ENCODE measurements at regions not wholly inside any gene's neighbourhood (a gene's known extent, or its start where the extent isn't known, plus 50 kb on each side); places are given as distances from the start of the nearest gene placed in this dataset.

DNA sequence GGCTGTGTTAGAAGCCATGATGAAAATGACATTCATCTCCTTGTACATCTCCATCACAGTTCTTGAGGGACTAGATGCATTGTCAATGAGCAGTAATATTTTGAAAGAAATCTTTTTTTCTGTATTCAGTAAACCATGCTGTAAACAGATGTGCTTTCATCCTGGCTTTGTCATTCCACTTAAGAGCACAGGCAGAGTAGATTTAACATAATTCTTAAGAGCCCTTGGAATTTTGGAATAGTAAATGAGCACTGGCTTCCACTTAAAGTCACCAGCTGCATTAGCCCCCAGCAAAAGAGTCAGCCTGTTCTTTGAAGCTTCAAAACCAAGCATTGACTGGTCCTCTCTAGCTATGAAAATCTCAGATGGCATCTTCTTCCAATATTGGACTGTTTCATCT, 197.8 kb upstream of the HDDC2 start:
- H3K27me3 ChIP-seq (ENCODE audit: low read length), result no peaks in the 10 kb centered on the region
- H3K36me3 ChIP-seq (ENCODE audit: low read length), result no peaks in the 10 kb centered on the region
- H4K20me1 ChIP-seq (ENCODE audit: low read depth, low read length), result no peaks in the 10 kb centered on the region
- no peaks in the 10 kb centered on the region for H3K9me2 ChIP-seq (replicated peaks; ENCODE audit: insufficient read depth, low read length)
- H3K79me2 ChIP-seq (ENCODE audit: insufficient read depth, low read length), result no peaks in the 10 kb centered on the region
- H3K4me3 ChIP-seq (ENCODE audit: insufficient read depth, low read length, poor library complexity, severe bottlenecking), result no peak overlapping the region
- H2AFZ ChIP-seq (ENCODE audit: low read depth, low read length, severe bottlenecking), result no peak overlapping the region
- no peaks in the 10 kb centered on the region for H3F3A ChIP-seq (ENCODE audit: insufficient read depth)
- H3K9me3 ChIP-seq (ENCODE audit: insufficient read depth, low read length), result no peaks in the 10 kb centered on the region
- H3K9ac ChIP-seq (ENCODE audit: low read length), result no peak overlapping the region
- no peak overlapping the region for H3K4me2 ChIP-seq (ENCODE audit: low read depth, low read length, poor library complexity, severe bottlenecking)
- no peak overlapping the region for H3K27ac ChIP-seq (ENCODE audit: low read depth, low read length)
- TF ChIP-seq, protein P1, sequence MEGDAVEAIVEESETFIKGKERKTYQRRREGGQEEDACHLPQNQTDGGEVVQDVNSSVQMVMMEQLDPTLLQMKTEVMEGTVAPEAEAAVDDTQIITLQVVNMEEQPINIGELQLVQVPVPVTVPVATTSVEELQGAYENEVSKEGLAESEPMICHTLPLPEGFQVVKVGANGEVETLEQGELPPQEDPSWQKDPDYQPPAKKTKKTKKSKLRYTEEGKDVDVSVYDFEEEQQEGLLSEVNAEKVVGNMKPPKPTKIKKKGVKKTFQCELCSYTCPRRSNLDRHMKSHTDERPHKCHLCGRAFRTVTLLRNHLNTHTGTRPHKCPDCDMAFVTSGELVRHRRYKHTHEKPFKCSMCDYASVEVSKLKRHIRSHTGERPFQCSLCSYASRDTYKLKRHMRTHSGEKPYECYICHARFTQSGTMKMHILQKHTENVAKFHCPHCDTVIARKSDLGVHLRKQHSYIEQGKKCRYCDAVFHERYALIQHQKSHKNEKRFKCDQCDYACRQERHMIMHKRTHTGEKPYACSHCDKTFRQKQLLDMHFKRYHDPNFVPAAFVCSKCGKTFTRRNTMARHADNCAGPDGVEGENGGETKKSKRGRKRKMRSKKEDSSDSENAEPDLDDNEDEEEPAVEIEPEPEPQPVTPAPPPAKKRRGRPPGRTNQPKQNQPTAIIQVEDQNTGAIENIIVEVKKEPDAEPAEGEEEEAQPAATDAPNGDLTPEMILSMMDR (IDR thresholded peaks at IDR 0.05; ENCODE audit: insufficient read depth, low read length, poor library complexity, severe bottlenecking), result no peak
- no peak for TF ChIP-seq EZH2phosphoT487 (conservative IDR thresholded peaks at IDR 0.05; ENCODE audit: low read length)

GRCh38 chr6:125503181-125503580, 201.4 kb upstream of the HDDC2 start:
- H3K9me2 ChIP-seq (replicated peaks; ENCODE audit: insufficient read depth, low read length), result no peaks in the 10 kb centered on the region
- H4K20me1 ChIP-seq (ENCODE audit: low read depth, low read length), result no peaks in the 10 kb centered on the region
- no peak overlapping the region for H3K4me2 ChIP-seq (ENCODE audit: low read depth, low read length, poor library complexity, severe bottlenecking)
- no peaks in the 10 kb centered on the region for H3F3A ChIP-seq (ENCODE audit: insufficient read depth)
- no peak overlapping the region for H3K4me3 ChIP-seq (ENCODE audit: insufficient read depth, low read length, poor library complexity, severe bottlenecking)
- no peak overlapping the region for H3K9ac ChIP-seq (ENCODE audit: low read length)
- no peaks in the 10 kb centered on the region for H3K36me3 ChIP-seq (ENCODE audit: low read length)
- no peak overlapping the region for H3K27ac ChIP-seq (ENCODE audit: low read depth, low read length)
- TF ChIP-seq EZH2phosphoT487 (conservative IDR thresholded peaks at IDR 0.05; ENCODE audit: low read length), result no peak
- TF ChIP-seq, protein P1 (IDR thresholded peaks at IDR 0.05; ENCODE audit: insufficient read depth, low read length, poor library complexity, severe bottlenecking), result no peak
- no peak overlapping the region for H2AFZ ChIP-seq (ENCODE audit: low read depth, low read length, severe bottlenecking)
- no peaks in the 10 kb centered on the region for H3K27me3 ChIP-seq (ENCODE audit: low read length)
- H3K79me2 ChIP-seq (ENCODE audit: insufficient read depth, low read length), result no peaks in the 10 kb centered on the region
- no peaks in the 10 kb centered on the region for H3K9me3 ChIP-seq (ENCODE audit: insufficient read depth, low read length)

GRCh38 chr6:125507987-125508655, 206.4 kb upstream of the HDDC2 start:
- Histone ChIP-seq H3K27me3 (ENCODE audit: low read length) (no peaks in the 10 kb centered on the region), H3K4me3 (ENCODE audit: insufficient read depth, low read length, poor library complexity, severe bottlenecking) (no peak overlapping the region), H3K9me2 (replicated peaks; ENCODE audit: insufficient read depth, low read length) (no peaks in the 10 kb centered on the region), H4K20me1 (ENCODE audit: low read depth, low read length) (no peaks in the 10 kb centered on the region), H3K36me3 (ENCODE audit: low read length) (no peaks in the 10 kb centered on the region), H3F3A (ENCODE audit: insufficient read depth) (no peaks in the 10 kb centered on the region), H2AFZ (ENCODE audit: low read depth, low read length, severe bottlenecking) (no peak overlapping the region), H3K27ac (ENCODE audit: low read depth, low read length) (no peak overlapping the region), H3K9ac (ENCODE audit: low read length) (no peak overlapping the region), H3K9me3 (ENCODE audit: insufficient read depth, low read length) (no peaks in the 10 kb centered on the region), H3K79me2 (ENCODE audit: insufficient read depth, low read length) (no peaks in the 10 kb centered on the region), H3K4me2 (ENCODE audit: low read depth, low read length, poor library complexity, severe bottlenecking) (no peak overlapping the region)
- no peak for TF ChIP-seq EZH2phosphoT487 (conservative IDR thresholded peaks at IDR 0.05; ENCODE audit: low read length)
- TF ChIP-seq, protein P1 (IDR thresholded peaks at IDR 0.05; ENCODE audit: insufficient read depth, low read length, poor library complexity, severe bottlenecking), result no peak

Data from SU-DHL-6 (cell line).